Endothelial cell (in vitro differentiated cells): ENCODE measurements at regions not wholly inside any gene's neighbourhood (a gene's known extent, or its start where the extent isn't known, plus 50 kb on each side); places are given as distances from the start of the nearest gene placed in this dataset.

Experiments used
- DNase-seq: peaks from one replicate; pipeline ENCODE4 v3.0.0; 2021; ENCODE audit warnings: low spot score
- H3K27ac Mint-ChIP-seq: one replicate; pipeline ENCODE4 v1.8.0; 2021; ENCODE audit warnings: mixed read lengths, inconsistent platforms; ENCODE audit not compliant: unreplicated experiment
- H3K27me3 Mint-ChIP-seq: one replicate; pipeline ENCODE4 v1.8.0; 2021; ENCODE audit warnings: mild to moderate bottlenecking, moderate library complexity, mixed read lengths, inconsistent platforms; ENCODE audit not compliant: unreplicated experiment
- H3K36me3 Mint-ChIP-seq: one replicate; pipeline ENCODE4 v1.8.0; 2021; ENCODE audit warnings: mild to moderate bottlenecking, low read depth, mixed read lengths, inconsistent platforms; ENCODE audit not compliant: unreplicated experiment
- H3K4me1 Mint-ChIP-seq: one replicate; pipeline ENCODE4 v1.8.0; 2021; ENCODE audit warnings: mild to moderate bottlenecking, mixed read lengths, inconsistent platforms; ENCODE audit not compliant: unreplicated experiment
- H3K4me3 Mint-ChIP-seq: one replicate; pipeline ENCODE4 v1.8.0; 2021; ENCODE audit warnings: mild to moderate bottlenecking, mixed read lengths, inconsistent platforms; ENCODE audit not compliant: unreplicated experiment
- H3K9me3 Mint-ChIP-seq: one replicate; pipeline ENCODE4 v1.8.0; 2021; ENCODE audit warnings: mixed read lengths, inconsistent platforms; ENCODE audit not compliant: unreplicated experiment
- TF ChIP-seq, protein P1 (sequence below): fragments of 200-600 bp; sonication (generic); IDR thresholded peaks from one replicate; pipeline ENCODE4 v1.5.0; 2021; ENCODE audit warnings: antibody characterized with exemption; ENCODE audit not compliant: unreplicated experiment

GRCh38 chr4:131551306-131551705, 1597.8 kb upstream of the PCDH10 start:
- no peak overlapping the region for H3K27ac Mint-ChIP-seq
- TF ChIP-seq, protein P1, sequence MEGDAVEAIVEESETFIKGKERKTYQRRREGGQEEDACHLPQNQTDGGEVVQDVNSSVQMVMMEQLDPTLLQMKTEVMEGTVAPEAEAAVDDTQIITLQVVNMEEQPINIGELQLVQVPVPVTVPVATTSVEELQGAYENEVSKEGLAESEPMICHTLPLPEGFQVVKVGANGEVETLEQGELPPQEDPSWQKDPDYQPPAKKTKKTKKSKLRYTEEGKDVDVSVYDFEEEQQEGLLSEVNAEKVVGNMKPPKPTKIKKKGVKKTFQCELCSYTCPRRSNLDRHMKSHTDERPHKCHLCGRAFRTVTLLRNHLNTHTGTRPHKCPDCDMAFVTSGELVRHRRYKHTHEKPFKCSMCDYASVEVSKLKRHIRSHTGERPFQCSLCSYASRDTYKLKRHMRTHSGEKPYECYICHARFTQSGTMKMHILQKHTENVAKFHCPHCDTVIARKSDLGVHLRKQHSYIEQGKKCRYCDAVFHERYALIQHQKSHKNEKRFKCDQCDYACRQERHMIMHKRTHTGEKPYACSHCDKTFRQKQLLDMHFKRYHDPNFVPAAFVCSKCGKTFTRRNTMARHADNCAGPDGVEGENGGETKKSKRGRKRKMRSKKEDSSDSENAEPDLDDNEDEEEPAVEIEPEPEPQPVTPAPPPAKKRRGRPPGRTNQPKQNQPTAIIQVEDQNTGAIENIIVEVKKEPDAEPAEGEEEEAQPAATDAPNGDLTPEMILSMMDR = no peak
- H3K9me3 Mint-ChIP-seq = no peaks in the 10 kb centered on the region
- DNase-seq = no peak
- no peaks in the 10 kb centered on the region for H3K4me1 Mint-ChIP-seq
- no peaks in the 10 kb centered on the region for H3K36me3 Mint-ChIP-seq
- H3K27me3 Mint-ChIP-seq = peaks cover 3% of the 10 kb centered on the region
- no peak overlapping the region for H3K4me3 Mint-ChIP-seq

DNA sequence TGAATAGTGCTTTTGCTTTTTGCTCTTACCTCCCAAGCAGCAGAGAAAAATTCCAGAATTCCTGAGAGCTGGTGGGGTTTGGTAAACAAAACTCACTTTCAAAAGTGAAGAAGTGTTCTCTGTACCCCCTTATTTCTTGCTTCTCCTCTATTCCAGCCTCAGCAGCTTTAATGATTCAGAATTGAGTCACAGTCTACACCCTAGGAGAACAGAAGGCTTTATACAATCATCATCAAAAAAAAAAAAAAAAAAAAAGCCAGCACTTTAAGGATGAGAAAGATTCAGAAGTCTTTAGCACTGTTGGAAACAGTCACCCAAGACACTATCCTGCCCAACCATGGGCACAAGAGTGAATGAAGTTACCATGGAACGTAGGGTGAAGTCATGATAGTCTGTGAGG, 1583.1 kb upstream of the PCDH10 start:
- Mint-ChIP-seq H3K27ac (no peak overlapping the region), H3K4me3 (no peak overlapping the region), H3K9me3 (no peaks in the 10 kb centered on the region), H3K36me3 (no peaks in the 10 kb centered on the region), H3K4me1 (no peaks in the 10 kb centered on the region), H3K27me3 (peaks cover 2% of the 10 kb centered on the region)
- TF ChIP-seq, protein P1 = no peak
- no peak for DNase-seq

DNA sequence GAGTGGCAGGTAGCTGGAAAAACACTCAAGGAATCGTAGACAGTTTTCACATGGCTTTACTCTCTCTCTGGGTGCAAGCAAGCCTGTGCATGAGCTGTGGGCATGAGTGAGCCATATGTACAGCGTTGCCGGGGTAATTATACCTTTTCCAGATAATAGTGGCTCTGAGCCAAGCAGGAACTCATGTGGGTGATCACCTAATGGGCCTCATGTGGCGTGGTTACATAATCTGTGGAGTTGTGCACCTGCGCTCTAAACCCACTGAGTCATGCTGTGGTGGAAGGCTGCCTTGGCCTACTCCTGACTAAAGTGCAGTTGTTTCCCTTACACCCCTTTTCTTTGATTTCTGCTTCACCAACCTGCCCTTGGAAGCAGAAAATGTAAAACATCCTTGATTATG, 1564.5 kb upstream of the PCDH10 start:
- H3K9me3 Mint-ChIP-seq = no peaks in the 10 kb centered on the region
- TF ChIP-seq, protein P1 = no peak
- H3K4me1 Mint-ChIP-seq = no peaks in the 10 kb centered on the region
- H3K36me3 Mint-ChIP-seq = no peaks in the 10 kb centered on the region
- no peak for DNase-seq
- peaks cover 3% of the 10 kb centered on the region for H3K27me3 Mint-ChIP-seq
- H3K4me3 Mint-ChIP-seq = no peak overlapping the region
- H3K27ac Mint-ChIP-seq = no peak overlapping the region

GRCh38 chr4:131595140-131595539, 1554.0 kb upstream of the PCDH10 start:
- TF ChIP-seq, protein P1 = no peak
- Mint-ChIP-seq H3K4me3 (no peak overlapping the region), H3K9me3 (no peaks in the 10 kb centered on the region), H3K4me1 (no peaks in the 10 kb centered on the region), H3K27me3 (no peaks in the 10 kb centered on the region), H3K27ac (no peak overlapping the region), H3K36me3 (no peaks in the 10 kb centered on the region)
- DNase-seq = no peak

DNA sequence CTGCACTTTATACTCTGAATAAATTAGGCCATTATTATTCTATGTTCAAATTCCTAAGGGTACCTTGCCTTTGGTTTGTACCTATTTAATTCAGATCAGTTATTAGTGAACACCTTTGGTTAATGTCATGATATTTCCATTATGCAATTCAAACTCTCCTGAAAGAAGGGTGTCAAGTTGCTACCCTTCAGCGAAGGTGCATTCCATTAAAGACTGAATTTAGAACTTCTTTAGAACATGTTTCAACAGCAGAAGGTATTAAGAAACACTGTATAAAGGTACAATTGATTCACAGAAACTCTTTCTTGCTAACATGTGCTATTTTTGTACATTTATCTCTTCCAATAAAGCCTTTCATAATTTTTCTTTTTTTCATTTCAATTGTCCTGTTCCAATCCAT, 1545.4 kb upstream of the PCDH10 start:
- H3K27me3 Mint-ChIP-seq = peaks cover 1% of the 10 kb centered on the region

More for the DNA sequence above, 1545.4 kb upstream of the PCDH10 start:
- Mint-ChIP-seq H3K27ac (no peak overlapping the region), H3K4me3 (no peak overlapping the region), H3K9me3 (no peaks in the 10 kb centered on the region), H3K4me1 (no peaks in the 10 kb centered on the region), H3K36me3 (no peaks in the 10 kb centered on the region)
- DNase-seq = no peak
- TF ChIP-seq, protein P1 = no peak
